GM12865 (cell line): ENCODE measurements at regions not wholly inside any gene's neighbourhood (a gene's known extent, or its start where the extent isn't known, plus 50 kb on each side); places are given as distances from the start of the nearest gene placed in this dataset.
"Not testable (repeated sequence)": the region's sequence is repeated elsewhere in the genome, so short reads cannot be mapped to it uniquely, and the experiment has no call there.

ENCODE experiments used
- DNase-seq: peaks from one replicate; pipeline ENCODE4 v3.0.0; 2010; ENCODE audit warnings: low read depth
- H3K4me3 ChIP-seq: 2 replicates; pipeline ENCODE4 v1.5.1; 2011; ENCODE audit warnings: mild to moderate bottlenecking, low read depth, low read length, control low read depth
- CTCF ChIP-seq: IDR thresholded peaks from 2 replicates; pipeline ENCODE4 v1.5.1; 2011; ENCODE audit warnings: low read length, control low read depth, low read depth, inconsistent platforms; ENCODE audit not compliant: insufficient read depth; ENCODE audit errors: missing control alignments

- no peak overlapping the region for H3K4me3 ChIP-seq
- TF ChIP-seq CTCF: no peak
- DNase-seq: no peak
Observed at GRCh38 chr10:14431868-14432267, 101.1 kb upstream of the FRMD4A start.

DNA sequence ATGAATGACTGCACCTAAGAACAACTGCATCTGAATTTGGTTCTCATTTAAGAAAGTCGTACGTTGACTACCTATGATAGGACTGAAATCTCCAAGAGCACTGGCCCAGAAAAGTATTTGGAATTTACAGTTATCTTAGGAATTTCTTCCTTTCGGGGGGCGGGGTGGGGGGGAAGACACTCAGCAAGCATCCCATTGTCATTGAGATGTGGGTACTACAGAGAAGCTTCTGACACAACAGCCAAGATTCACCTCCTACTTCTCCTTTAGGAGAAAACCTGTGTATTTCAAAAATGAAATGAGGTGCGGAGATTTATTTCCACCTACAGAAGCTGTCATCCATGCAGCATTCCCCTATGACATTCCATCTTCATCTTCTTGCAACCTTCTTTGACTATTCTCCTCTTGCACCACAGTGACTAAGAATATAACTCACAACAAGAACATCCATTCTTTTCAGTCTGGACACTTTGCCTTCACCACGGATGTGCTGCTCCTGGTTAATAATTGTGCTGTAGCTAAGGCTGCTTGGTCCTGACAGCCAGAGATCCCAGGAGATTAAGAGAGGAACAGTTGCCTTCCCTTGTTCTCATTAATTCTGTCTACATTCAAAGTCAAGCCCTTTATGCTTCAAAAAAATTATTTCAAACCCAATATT, 98.4 kb upstream of the FRMD4A start:
- TF ChIP-seq CTCF: no peak
- no peak overlapping the region for H3K4me3 ChIP-seq
- no peak for DNase-seq

DNA sequence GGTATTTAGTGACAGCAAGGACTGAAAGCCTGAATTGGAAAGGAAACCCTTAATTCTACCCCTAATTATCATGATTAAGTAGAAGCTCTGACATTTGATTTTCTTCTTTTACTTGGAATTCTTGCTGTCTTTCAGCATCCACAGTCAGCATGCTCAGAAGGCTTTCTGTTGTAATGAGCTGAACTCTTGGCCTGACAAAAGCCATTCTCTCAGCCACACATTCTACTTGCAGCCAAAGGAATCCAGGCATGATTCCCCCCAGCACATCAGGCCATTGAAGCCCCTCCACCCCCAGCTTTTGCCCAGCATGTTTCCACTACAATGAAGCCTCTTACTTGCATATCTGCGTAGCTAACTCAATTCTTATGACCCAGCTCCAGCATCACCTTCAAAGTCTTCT, 94.3 kb upstream of the FRMD4A start:
- TF ChIP-seq CTCF: no peak
- no peak for DNase-seq
- no peak overlapping the region for H3K4me3 ChIP-seq

DNA sequence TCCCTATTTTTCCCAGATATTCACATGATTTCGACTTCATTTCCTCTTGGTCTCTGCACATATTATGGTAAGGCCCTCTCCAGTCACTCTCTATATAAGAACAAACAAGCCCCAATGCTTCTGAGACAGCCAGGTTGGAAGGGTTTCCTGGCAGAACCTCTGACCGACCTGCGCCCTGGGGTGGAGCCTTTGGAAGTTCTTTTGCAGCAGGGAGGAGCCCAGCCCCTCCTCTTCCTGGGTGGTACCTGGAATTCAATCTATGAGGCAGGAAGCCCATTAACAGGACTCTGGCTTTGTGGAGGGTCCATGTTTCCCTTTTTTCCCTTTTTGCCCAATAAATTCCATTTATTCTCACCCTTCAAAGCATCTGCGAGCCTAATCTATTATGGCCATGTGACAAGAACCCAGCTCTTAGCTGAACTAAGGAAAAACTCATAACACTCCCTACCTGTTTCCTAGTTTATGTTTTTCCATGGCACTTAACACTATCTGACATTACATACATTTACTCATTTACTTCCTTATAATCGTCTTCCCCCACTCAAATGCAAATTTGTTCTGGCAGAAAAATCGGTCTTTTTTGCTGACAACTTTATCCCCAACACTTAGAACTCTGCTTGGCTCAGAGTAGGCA, 92.5 kb upstream of the FRMD4A start:
- H3K4me3 ChIP-seq: no peak overlapping the region
- no peak for DNase-seq
- no peak for TF ChIP-seq CTCF

- no peak overlapping the region for H3K4me3 ChIP-seq
- no peak for DNase-seq
- no peak for TF ChIP-seq CTCF
Observed at GRCh38 chr10:14422431-14422830, 91.7 kb upstream of the FRMD4A start.

- no peak for TF ChIP-seq CTCF
- no peak overlapping the region for H3K4me3 ChIP-seq
- DNase-seq: no peak
Observed at GRCh38 chr10:14421941-14422340, 91.2 kb upstream of the FRMD4A start.

GRCh38 chr10:14417336-14417735, 86.6 kb upstream of the FRMD4A start:
- DNase-seq, H3K4me3 ChIP-seq: not testable (repeated sequence)
